ENCODE measurements at regions not wholly inside any gene's neighbourhood (a gene's known extent, or its start where the extent isn't known, plus 50 kb on each side); places are given as distances from the start of the nearest gene placed in this dataset.

DNA sequence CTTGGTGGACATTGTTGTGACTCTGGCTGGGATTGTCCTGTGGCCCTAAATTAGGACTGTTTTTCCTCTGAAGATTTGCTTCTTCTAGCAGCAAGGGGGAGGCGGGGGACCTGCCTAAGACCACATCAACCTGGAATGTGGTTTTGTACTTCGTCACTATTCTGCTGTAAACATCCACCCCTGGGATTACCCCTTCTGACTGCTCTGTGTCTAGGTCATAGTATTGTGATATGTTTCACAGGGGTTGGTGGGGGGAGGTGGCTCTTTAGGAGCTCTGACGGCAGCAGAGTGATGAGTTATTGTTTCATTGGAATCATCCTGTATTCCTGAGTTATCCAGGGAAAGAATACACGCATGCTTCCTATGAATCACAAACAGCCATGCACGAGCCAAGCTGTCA lies 226.4 kb upstream of the MYT1L start:
- TF ChIP-seq, protein P1, sequence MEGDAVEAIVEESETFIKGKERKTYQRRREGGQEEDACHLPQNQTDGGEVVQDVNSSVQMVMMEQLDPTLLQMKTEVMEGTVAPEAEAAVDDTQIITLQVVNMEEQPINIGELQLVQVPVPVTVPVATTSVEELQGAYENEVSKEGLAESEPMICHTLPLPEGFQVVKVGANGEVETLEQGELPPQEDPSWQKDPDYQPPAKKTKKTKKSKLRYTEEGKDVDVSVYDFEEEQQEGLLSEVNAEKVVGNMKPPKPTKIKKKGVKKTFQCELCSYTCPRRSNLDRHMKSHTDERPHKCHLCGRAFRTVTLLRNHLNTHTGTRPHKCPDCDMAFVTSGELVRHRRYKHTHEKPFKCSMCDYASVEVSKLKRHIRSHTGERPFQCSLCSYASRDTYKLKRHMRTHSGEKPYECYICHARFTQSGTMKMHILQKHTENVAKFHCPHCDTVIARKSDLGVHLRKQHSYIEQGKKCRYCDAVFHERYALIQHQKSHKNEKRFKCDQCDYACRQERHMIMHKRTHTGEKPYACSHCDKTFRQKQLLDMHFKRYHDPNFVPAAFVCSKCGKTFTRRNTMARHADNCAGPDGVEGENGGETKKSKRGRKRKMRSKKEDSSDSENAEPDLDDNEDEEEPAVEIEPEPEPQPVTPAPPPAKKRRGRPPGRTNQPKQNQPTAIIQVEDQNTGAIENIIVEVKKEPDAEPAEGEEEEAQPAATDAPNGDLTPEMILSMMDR (IDR thresholded peaks at IDR 0.05; ENCODE audit: low read depth, low read length, poor library complexity, severe bottlenecking): no peak
- TF ChIP-seq EZH2phosphoT487 (IDR thresholded peaks at IDR 0.05; ENCODE audit: borderline replicate concordance, low read length): no peak

Data from DOHH2 (cell line).